NCI-H524 treated with DMSO at 0.1 percent for 48 hours (cell line): ENCODE measurements at regions not wholly inside any gene's neighbourhood (a gene's known extent, or its start where the extent isn't known, plus 50 kb on each side); places are given as distances from the start of the nearest gene placed in this dataset.

Experiments used
- DNase-seq: peaks from one replicate; lab custom pipeline; 2025; lab: John Stamatoyannopoulos, UW

DNA sequence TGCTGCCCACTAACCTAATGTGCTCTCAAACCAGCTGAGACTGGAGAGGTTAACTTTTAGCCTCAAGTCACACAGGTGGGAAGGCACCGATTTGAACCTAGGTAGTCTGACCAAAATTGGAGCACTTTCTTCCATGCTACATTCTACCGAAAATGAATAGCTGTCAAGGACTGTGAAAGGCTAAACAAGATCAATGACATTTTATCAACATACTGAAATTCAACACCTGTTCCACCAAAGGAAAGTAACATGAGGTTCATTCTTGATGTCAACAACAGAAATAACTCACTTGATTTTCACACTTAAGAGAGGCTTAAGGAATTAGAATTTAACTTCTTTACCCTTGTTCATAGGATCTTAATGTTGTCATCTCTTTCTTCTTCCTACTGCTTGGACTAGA lies 284.4 kb upstream of the MON1B start:
- DNase-seq, result no peak

DNA sequence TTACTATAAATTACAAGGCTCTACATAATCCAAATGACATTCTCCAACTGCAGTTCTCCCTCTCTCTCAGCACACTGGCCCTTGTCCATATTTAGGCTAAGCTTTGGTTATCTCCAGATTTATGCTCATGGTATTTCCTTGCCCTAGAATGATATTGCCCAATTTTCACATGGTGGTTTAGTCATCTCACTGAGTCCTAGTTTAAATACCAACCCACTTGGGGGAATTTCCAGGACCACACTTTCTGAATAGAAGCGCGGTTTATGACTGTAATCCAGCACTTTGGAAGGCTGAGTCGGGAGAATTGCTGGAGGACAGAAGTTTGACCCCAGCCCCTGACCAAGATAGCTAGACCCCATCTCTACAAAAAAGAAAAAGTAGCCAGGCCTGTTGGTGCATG lies 280.1 kb upstream of the MON1B start:
- DNase-seq, result no peak

- DNase-seq, result no peak
Measured at GRCh38 chr16:76913046-76913445, 277.9 kb upstream of the MON1B start.

- no peak for DNase-seq
Measured at GRCh38 chr16:76926042-76926441, 264.9 kb upstream of the MON1B start.

GRCh38 chr16:76926595-76926994 lies 264.4 kb upstream of the MON1B start:
- DNase-seq, result no peak

GRCh38 chr16:76931186-76931585 lies 259.8 kb upstream of the MON1B start:
- no peak for DNase-seq

DNA sequence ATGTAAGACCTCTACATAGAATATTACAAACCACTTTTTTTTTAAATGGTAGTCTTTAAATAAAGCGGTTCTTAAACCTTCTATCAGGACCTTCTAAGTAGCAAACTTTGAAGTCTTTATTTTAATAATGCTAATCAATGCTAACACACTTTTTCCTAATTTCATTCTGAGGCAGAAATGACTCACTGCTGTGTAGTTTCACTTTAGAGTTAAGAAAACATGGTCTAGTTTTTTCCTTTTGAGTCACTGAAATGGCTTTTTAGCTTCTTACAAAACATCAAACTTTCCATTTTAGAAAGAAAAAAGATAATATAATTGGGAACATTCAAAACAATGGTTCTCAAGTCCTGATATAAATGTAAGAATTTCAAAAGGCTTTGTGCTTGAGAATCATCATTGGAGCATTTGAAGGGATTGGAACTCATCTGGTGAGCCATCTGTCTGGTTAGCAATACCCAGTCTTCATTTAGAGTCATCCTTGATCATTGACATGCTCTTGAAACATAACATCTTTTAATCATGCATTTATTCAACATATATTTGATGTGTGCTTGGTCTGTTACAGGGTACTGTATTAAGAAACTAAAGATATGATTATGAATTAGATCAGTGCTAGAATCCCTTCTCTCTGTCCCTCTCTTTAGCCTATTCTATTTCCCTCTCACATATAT lies 258.3 kb upstream of the MON1B start:
- peak; percentile 36 for DNase-seq

GRCh38 chr16:76940251-76940650 lies 250.7 kb upstream of the MON1B start:
- no peak for DNase-seq

DNA sequence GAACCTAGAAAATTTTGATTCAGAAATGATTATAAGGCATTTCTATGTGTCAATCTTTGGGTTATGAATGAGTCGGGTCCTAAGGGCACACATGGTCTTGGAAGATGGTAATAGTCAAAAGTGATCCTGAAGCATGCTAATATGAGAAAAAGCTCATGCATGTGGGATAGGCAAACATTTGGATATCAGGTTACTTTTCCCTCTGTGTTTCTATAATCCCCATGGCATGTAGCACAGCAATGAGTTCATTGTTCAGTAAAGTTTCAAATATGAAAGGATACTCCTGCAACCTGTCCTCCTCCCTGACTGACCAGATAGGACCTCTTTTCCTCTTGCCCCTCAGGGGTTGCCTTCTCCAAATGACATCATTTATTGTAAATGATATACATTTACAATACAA lies 249.9 kb upstream of the MON1B start:
- DNase-seq, result peak; percentile 41

DNA sequence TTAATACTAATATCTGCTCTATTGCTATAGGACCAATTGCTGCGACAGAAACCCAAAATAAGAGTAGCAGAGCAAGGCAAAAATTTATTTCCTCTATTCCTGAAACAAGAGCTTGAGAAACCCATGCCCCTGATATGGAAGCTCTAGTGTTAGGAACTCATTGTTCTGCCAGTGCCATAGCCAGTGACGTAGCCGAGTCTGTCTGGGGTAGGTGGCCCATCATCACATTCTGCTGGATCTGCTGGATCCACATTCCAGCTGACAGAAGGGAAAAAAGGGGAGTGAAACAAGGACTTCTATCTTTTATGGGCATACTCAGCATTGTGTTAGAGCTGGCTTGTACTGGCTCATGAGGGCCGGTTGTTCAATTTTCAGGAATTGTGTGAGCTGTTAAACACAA lies 248.9 kb upstream of the MON1B start:
- no peak for DNase-seq

DNA sequence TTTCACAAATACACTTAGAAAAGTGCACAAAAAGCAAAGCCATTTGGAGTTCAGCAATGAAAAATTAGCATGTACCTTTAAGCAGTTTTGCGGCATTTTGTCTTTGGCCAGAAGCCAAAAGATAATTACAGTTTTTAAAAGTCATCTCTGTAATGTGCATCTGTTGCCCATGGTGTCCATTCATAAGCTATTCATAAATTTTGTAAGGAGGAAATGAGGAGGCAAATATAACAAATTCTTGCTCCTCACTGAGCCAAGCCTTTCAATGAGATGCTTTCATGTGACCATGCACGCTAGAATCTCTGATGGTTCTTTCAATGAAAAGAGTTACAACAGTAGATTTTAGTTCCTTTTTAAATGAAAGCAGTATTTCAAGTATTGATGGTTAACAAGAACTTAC lies 247.1 kb upstream of the MON1B start:
- no peak for DNase-seq

DNA sequence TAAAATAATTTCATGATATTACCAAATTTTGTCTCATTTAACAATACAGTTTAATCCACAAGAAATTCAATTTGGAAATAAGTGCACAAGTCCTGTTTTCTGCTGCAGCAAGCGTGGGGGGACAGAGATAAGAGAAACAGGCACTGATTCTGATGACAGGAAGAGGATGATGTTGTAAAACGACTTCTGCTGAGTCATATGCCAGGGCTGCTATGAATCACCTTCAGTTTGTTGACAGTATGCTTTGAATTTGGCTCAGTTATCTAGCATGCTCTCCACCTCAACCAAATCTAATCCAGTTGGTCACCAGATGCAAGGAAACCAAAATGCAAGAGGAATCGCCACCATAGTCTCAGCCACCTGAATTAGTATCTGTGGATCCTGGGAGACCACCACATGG lies 244.1 kb upstream of the MON1B start:
- no peak for DNase-seq

- no peak for DNase-seq
Measured at GRCh38 chr16:76947749-76948148, 243.2 kb upstream of the MON1B start.

DNA sequence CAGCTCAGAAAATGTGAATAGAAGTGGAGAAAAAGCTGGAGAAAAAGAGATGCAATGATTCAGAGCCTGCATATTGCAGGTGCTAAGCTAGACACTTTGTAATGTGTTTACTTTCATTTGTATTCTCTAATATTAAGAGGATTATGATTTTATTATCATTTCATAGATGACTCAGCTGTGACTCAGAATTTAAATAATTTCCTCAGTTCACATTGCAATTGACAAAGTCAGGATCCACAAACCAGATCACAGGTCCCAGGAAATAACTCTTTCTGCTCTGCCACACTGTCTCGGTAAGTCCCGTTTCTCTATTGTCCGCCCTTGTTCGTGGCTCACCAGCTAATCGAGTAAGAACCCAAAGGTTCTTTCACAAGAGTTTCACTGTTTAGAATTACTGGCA lies 235.4 kb upstream of the MON1B start:
- no peak for DNase-seq

DNA sequence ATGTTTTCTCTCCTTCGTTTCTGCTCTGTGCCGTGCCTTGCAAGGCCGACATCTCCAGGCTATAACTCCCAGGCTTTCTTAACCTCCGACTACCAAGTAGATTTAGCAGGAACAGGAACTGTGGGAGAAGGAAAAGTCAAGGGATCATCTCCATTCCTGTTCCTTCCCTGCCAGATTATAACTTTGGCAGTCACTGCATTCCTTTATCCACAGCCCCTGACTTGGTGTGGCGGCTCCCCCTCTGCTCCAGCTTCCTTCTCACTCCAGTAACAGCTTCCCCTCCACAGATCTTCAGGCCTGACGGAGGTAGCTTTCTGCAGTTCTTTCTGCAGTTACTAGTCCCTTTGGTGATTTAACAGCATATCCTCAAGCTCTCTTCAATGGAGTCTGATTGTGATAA lies 234.6 kb upstream of the MON1B start:
- DNase-seq, result no peak

DNA sequence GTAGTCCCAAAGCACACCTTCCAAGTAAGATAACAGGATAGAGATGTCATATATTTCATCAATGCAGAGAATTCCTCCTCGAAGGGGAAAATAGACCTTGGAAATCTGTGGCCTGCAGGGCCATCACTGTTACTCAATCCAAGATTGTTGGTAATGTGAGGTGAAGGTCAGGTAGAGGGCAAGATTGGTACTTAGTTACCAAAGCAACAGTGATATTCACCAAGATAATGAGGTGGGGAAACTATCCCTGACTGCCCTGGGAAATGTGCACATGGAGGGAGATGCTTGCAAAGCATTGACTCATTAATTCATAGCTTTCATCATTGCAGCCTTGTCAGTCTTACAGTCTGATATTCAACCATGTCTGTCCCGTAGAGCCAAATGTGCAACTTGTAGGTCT lies 234.1 kb upstream of the MON1B start:
- DNase-seq, result no peak

- no peak for DNase-seq
Measured at GRCh38 chr16:76959166-76959565, 231.8 kb upstream of the MON1B start.

DNA sequence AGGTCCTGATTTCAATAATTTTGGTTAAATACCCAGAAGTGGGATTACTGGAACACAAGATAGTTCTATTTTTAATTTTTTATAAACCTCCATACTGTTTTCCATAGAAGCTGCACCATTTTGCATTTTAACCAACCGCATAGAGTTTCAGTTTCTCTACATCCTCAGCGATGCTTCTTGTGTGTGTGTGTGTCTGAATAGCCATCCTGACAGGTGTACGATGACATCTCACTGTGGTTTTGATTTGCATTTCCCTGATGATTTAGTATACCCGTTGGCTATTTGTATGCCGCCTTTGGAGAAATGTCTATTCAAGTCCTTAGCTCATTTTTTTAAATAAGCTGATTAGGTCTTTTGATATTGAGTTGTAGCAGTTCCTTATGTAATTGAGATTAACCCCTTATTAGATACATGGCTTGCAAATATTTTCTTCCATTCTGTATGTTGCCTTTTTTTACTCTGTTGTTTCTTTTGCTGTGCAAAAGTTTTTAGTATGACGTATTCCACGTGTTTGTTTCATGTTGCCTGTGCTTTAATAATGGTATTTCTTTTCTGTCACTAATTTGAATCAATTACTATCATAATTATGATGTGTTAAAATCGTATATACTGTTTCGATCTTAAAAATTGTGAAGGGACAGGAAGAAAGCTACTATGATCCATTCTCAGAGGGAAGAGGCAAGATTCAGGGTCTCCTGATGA lies 227.2 kb upstream of the MON1B start:
- DNase-seq, result no peak

DNA sequence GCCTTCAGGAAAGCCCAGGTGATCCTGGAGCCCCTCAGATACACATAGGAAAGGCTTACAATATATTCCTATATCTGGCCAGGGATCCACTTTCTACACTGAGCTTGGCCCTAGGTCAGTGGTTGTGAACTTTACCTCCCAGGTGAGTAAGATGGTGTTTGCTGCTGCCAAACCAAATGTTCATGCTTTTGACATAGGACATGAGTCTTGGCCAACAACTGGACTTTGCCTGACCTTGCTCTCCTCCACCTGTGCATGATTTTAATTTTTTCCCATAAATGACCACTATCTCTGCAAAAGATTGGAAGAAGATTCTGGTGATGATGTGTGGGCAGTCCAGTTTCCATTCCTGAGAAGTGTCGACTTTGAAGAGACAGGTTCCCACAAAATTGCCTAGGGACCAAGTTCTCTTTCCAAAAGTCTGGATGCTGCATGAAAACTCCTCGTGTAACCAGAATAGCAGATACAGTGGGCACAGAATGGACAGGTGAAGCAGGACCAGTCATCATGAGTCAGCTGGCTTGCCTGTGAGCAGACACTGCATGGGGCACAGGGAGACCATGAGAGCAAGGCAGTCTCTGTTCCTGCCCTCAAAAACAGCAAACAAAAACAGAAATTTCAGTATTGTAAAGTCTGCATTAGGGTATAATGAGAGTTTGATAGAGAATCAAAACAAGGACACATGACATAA lies 226.4 kb upstream of the MON1B start:
- no peak for DNase-seq

GRCh38 chr16:76970087-76970744 lies 220.8 kb upstream of the MON1B start:
- no peak for DNase-seq

DNA sequence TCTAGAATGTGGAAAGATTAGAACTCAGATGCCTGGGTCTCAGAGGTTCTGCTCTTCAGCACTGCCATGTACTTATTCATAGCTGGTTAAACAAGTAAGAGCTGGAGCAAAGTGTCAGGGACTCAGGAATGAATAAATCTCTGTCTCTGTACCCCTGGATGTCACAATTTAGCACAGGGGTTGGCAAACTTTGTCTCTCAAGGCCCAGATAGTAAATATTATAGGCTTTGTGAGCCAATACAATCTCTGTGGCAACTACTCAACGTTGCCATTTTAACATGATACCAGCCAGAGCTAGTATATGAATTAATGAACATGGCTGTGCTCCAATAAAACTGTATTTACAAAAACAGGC lies 220.3 kb upstream of the MON1B start:
- DNase-seq, result no peak

DNA sequence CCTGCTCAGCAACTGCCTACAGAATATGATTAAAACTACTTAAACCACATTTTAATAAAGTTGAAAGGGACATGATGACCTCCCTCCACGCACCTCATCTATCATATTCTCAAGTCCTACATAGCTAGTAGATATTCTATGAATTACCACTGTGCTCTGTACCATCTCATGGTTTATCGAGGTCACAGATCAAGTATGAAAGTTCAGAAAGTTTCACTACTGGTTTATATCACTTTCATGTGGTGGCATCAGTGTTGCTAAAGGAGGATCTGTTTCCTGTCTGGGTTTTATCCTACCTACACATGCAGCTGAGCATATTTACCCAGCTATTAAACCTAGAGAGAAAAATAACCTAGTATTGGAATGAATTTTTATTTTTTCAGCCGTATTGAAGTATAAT lies 214.9 kb upstream of the MON1B start:
- no peak for DNase-seq

DNA sequence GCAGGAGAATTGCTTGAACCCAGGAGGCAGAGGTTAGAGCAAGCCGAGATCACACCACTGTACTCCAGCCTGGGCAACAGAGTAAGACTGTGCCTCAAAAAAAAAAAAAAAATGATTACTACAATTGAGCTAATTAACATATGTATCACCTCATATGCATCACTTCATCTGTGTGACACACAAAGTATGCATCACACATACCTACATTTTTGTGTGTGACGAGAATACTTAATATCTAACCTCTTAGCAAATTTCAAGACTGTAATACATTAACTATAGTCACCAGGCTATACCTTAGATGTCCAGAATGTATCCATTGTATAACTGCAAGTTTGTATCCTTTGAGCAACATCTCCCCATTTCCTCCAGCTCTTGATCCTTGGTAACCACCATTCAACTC lies 214.2 kb upstream of the MON1B start:
- no peak for DNase-seq
